CD14-positive monocyte (primary cell): ENCODE measurements at regions not wholly inside any gene's neighbourhood (a gene's known extent, or its start where the extent isn't known, plus 50 kb on each side); places are given as distances from the start of the nearest gene placed in this dataset.

Experiments
- DNase-seq, 3 donors: peaks; one replicate each; pipeline ENCODE4 v3.0.0-alpha.2; 2011 to 2022
- H2AFZ ChIP-seq: 2 replicates; pipeline ENCODE4 v1.6.0; 2012; ENCODE audit warnings: mild to moderate bottlenecking, low read depth, low read length, inconsistent platforms; ENCODE audit not compliant: insufficient read depth, poor library complexity, severe bottlenecking
- H3K27ac ChIP-seq, 2 donors: 1 replicate in 1 of 2; 2 replicates in 1 of 2; pipeline ENCODE4 v1.5.1; 2012 to 2013; ENCODE audit warnings: low read length in 2 of 2, control low read depth in 1 of 2, inconsistent platforms in 1 of 2, low read depth in 1 of 2, mild to moderate bottlenecking in 1 of 2
- H3K27me3 ChIP-seq, 2 donors: one replicate each; pipeline versions ENCODE4 v1.6.0 to v1.6.1; 2011 to 2013; ENCODE audit warnings: low read length in 2 of 2; ENCODE audit not compliant: control insufficient read depth in 2 of 2, insufficient read depth in 2 of 2
- H3K36me3 ChIP-seq, 2 donors: replicated peaks in 1 of 2; 1 replicate in 1 of 2; 2 replicates in 1 of 2; pipeline versions ENCODE4 v1.5.1 to v1.6.1; 2012 to 2013; ENCODE audit warnings: low read length in 2 of 2, control low read depth in 1 of 2, inconsistent platforms in 1 of 2, mild to moderate bottlenecking in 1 of 2; ENCODE audit not compliant: insufficient read depth in 2 of 2, control insufficient read depth in 1 of 2
- H3K4me1 ChIP-seq, 2 donors: 1 replicate in 1 of 2; 2 replicates in 1 of 2; pipeline versions ENCODE4 v1.5.1 to v1.6.1; 2012 to 2013; ENCODE audit warnings: low read length in 2 of 2, control low read depth in 1 of 2, inconsistent platforms in 1 of 2, mild to moderate bottlenecking in 1 of 2, moderate library complexity in 1 of 2; ENCODE audit not compliant: insufficient read depth in 2 of 2, control insufficient read depth in 1 of 2
- H3K4me2 ChIP-seq: replicated peaks from 2 replicates; pipeline ENCODE3; 2012; ENCODE audit warnings: low read length, moderate library complexity, mild to moderate bottlenecking; ENCODE audit not compliant: poor library complexity, severe bottlenecking; ENCODE audit errors: extremely low read depth
- H3K4me3 ChIP-seq, 3 experiments: fragments of 200-600 bp in 1 of 3; sonication (generic) in 1 of 3; replicated peaks in 1 of 3; 1 replicate in 2 of 3; 2 replicates in 1 of 3; pipeline ENCODE4 v1.5.1; 2011 to 2013; ENCODE audit warnings: low read length in 3 of 3, mild to moderate bottlenecking in 3 of 3, control low read depth in 2 of 3, low read depth in 2 of 3, inconsistent platforms in 1 of 3, moderate library complexity in 1 of 3
- H3K79me2 ChIP-seq: 2 replicates; pipeline ENCODE4 v1.6.0; 2012; ENCODE audit warnings: mild to moderate bottlenecking, control low read depth, inconsistent platforms, low read length, moderate library complexity; ENCODE audit not compliant: insufficient read depth
- H3K9ac ChIP-seq: 2 replicates; pipeline ENCODE4 v1.6.0; 2017; ENCODE audit warnings: low read length, mild to moderate bottlenecking; ENCODE audit not compliant: insufficient read depth, poor library complexity, severe bottlenecking
- H3K9me3 ChIP-seq, 2 donors: replicated peaks in 1 of 2; 1 replicate in 1 of 2; 2 replicates in 1 of 2; pipeline versions ENCODE4 v1.5.1 to v1.6.1; 2012 to 2013; ENCODE audit warnings: low read length in 2 of 2, control low read depth in 1 of 2; ENCODE audit not compliant: control insufficient read depth in 1 of 2, insufficient read depth in 1 of 2
- H4K20me1 ChIP-seq: 2 replicates; pipeline ENCODE4 v1.6.0; 2012; ENCODE audit warnings: mild to moderate bottlenecking, low read length, control low read depth, moderate library complexity; ENCODE audit not compliant: insufficient read depth
- H3K27ac Mint-ChIP-seq, 7 donors: one replicate each; pipeline ENCODE4 v1.8.0; 2020; ENCODE audit warnings: mild to moderate bottlenecking in 7 of 7, mixed read lengths in 7 of 7, moderate library complexity in 6 of 7, inconsistent platforms in 2 of 7
- H3K27me3 Mint-ChIP-seq, 3 donors: one replicate each; pipeline ENCODE4 v1.8.0; 2021 to 2022; ENCODE audit warnings: low read depth in 3 of 3, mild to moderate bottlenecking in 3 of 3, mixed read lengths in 3 of 3, moderate library complexity in 3 of 3, inconsistent platforms in 1 of 3
- H3K36me3 Mint-ChIP-seq, 2 donors: one replicate each; pipeline ENCODE4 v1.8.0; 2020; ENCODE audit warnings: mixed read lengths in 2 of 2, inconsistent platforms in 1 of 2, mild to moderate bottlenecking in 1 of 2
- H3K4me1 Mint-ChIP-seq: one replicate; pipeline ENCODE4 v1.8.0; 2020; ENCODE audit warnings: mild to moderate bottlenecking, mixed read lengths
- H3K4me3 Mint-ChIP-seq, 2 donors: one replicate each; pipeline ENCODE4 v1.8.0; 2020; ENCODE audit warnings: mild to moderate bottlenecking in 2 of 2, mixed read lengths in 2 of 2, moderate library complexity in 1 of 2
- H3K9me3 Mint-ChIP-seq, 7 donors: one replicate each; pipeline ENCODE4 v1.8.0; 2020 to 2022; ENCODE audit warnings: mixed read lengths in 7 of 7, mild to moderate bottlenecking in 6 of 7, moderate library complexity in 6 of 7, inconsistent platforms in 2 of 7
- CTCF ChIP-seq: fragments of 200-600 bp; IDR thresholded peaks from one replicate; pipeline ENCODE4 v1.8.0; 2022; ENCODE audit warnings: antibody characterized with exemption, mild to moderate bottlenecking
- WGBS: methylation state at CpG from one replicate; pipeline ENCODE4 v1.1.5; 2013; ENCODE audit warnings: missing lambda C conversion rate; ENCODE audit not compliant: insufficient coverage; 5-methylcytosine and 5-hydroxymethylcytosine counted together
- intact Hi-C, 2 donors: fragments of 100-400 bp; cut with micrococcal nuclease; formaldehyde crosslinking; loops; one replicate each; pipeline versions ENCODE4 v1.15.0 to v1.15.1; 2023

- intact Hi-C loops: no loop called here
- peaks cover 2 to 6% (median 3%) of the 10 kb centered on the region in 3 donors for H3K27me3 Mint-ChIP-seq
- no peak overlapping the region for H3K4me3 Mint-ChIP-seq
- no peaks in the 10 kb centered on the region for H3K9me3 ChIP-seq
- H3K4me1 ChIP-seq: no peaks in the 10 kb centered on the region
- no peaks in the 10 kb centered on the region for H3K9me3 Mint-ChIP-seq
- H2AFZ ChIP-seq: no peak overlapping the region
- no peaks in the 10 kb centered on the region for H3K4me1 Mint-ChIP-seq
- H3K9ac ChIP-seq: no peak overlapping the region
- no peaks in the 10 kb centered on the region for H3K36me3 Mint-ChIP-seq
- H3K79me2 ChIP-seq: no peaks in the 10 kb centered on the region
- no peaks in the 10 kb centered on the region for H4K20me1 ChIP-seq
- H3K27ac Mint-ChIP-seq: no peak overlapping the region
- H3K4me2 ChIP-seq: no peak overlapping the region
- peaks cover 0 to 3% of the 10 kb centered on the region in 2 donors for H3K27me3 ChIP-seq
- no peak overlapping the region for H3K4me3 ChIP-seq
- no peaks in the 10 kb centered on the region for H3K36me3 ChIP-seq
- no peak overlapping the region for H3K27ac ChIP-seq
- TF ChIP-seq CTCF: no peak
- WGBS: 76% methylated on average over 9 of the region's 9 CpGs
- DNase-seq: no peak
Measured at GRCh38 chr17:79415909-79416308, 194.9 kb downstream of the RBFOX3 start.

GRCh38 chr17:79415365-79415764 lies 195.5 kb downstream of the RBFOX3 start:
- H3K9ac ChIP-seq: no peak overlapping the region
- no peak overlapping the region for H3K4me3 ChIP-seq
- 57% methylated on average over 6 of the region's 13 CpGs for WGBS
- no peaks in the 10 kb centered on the region for H3K9me3 ChIP-seq
- H3K27me3 ChIP-seq: peaks cover 0 to 3% of the 10 kb centered on the region in 2 donors
- no peaks in the 10 kb centered on the region for H4K20me1 ChIP-seq
- H3K4me3 Mint-ChIP-seq: no peak overlapping the region
- no peak for DNase-seq
- no peak overlapping the region for H3K27ac Mint-ChIP-seq
- H2AFZ ChIP-seq: no peak overlapping the region
- no peaks in the 10 kb centered on the region for H3K36me3 ChIP-seq
- no peak for TF ChIP-seq CTCF
- H3K27ac ChIP-seq: no peak overlapping the region
- no peak overlapping the region for H3K4me2 ChIP-seq
- no peaks in the 10 kb centered on the region for H3K4me1 Mint-ChIP-seq
- no peaks in the 10 kb centered on the region for H3K4me1 ChIP-seq
- intact Hi-C loops: no loop called here
- no peaks in the 10 kb centered on the region for H3K9me3 Mint-ChIP-seq
- no peaks in the 10 kb centered on the region for H3K36me3 Mint-ChIP-seq
- peaks cover 2 to 6% (median 3%) of the 10 kb centered on the region in 3 donors for H3K27me3 Mint-ChIP-seq
- no peaks in the 10 kb centered on the region for H3K79me2 ChIP-seq
